ENCODE measurements at regions not wholly inside any gene's neighbourhood (a gene's known extent, or its start where the extent isn't known, plus 50 kb on each side); places are given as distances from the start of the nearest gene placed in this dataset.

DNA sequence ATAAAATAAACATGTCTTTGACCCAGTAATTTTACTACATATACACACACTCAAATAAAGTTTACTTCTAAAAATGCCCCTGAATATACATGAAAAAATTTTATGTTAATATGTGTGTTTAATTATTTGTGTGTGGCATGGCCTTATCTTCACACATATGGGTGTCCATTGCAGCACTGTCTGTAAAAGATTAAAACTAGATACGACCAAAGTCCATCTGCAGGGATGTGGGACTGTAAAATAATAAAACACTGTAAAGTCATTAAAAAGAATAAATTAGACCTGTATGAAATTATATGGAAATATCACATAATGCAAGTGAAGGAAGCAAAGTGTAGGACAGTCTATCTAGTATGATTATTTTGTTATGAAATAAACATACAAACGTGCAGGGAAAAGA is 337.3 kb downstream of the RND3 start:
- TF ChIP-seq, protein P1, sequence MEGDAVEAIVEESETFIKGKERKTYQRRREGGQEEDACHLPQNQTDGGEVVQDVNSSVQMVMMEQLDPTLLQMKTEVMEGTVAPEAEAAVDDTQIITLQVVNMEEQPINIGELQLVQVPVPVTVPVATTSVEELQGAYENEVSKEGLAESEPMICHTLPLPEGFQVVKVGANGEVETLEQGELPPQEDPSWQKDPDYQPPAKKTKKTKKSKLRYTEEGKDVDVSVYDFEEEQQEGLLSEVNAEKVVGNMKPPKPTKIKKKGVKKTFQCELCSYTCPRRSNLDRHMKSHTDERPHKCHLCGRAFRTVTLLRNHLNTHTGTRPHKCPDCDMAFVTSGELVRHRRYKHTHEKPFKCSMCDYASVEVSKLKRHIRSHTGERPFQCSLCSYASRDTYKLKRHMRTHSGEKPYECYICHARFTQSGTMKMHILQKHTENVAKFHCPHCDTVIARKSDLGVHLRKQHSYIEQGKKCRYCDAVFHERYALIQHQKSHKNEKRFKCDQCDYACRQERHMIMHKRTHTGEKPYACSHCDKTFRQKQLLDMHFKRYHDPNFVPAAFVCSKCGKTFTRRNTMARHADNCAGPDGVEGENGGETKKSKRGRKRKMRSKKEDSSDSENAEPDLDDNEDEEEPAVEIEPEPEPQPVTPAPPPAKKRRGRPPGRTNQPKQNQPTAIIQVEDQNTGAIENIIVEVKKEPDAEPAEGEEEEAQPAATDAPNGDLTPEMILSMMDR (IDR thresholded peaks at IDR 0.05 in 2 of 3, conservative IDR thresholded peaks at IDR 0.05 in 1 of 3; ENCODE audit: borderline replicate concordance in 1 of 3, insufficient read depth in 1 of 3, low read depth in 2 of 3, low read length in 2 of 3) = no peak
- TF ChIP-seq ZNF274 (IDR thresholded peaks at IDR 0.05; ENCODE audit: low read depth, low read length) = no peak
- TF ChIP-seq EZH2 (IDR thresholded peaks at IDR 0.05) = no peak
- TF ChIP-seq, protein P2, sequence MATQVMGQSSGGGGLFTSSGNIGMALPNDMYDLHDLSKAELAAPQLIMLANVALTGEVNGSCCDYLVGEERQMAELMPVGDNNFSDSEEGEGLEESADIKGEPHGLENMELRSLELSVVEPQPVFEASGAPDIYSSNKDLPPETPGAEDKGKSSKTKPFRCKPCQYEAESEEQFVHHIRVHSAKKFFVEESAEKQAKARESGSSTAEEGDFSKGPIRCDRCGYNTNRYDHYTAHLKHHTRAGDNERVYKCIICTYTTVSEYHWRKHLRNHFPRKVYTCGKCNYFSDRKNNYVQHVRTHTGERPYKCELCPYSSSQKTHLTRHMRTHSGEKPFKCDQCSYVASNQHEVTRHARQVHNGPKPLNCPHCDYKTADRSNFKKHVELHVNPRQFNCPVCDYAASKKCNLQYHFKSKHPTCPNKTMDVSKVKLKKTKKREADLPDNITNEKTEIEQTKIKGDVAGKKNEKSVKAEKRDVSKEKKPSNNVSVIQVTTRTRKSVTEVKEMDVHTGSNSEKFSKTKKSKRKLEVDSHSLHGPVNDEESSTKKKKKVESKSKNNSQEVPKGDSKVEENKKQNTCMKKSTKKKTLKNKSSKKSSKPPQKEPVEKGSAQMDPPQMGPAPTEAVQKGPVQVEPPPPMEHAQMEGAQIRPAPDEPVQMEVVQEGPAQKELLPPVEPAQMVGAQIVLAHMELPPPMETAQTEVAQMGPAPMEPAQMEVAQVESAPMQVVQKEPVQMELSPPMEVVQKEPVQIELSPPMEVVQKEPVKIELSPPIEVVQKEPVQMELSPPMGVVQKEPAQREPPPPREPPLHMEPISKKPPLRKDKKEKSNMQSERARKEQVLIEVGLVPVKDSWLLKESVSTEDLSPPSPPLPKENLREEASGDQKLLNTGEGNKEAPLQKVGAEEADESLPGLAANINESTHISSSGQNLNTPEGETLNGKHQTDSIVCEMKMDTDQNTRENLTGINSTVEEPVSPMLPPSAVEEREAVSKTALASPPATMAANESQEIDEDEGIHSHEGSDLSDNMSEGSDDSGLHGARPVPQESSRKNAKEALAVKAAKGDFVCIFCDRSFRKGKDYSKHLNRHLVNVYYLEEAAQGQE (IDR thresholded peaks at IDR 0.05; ENCODE audit: low read depth) = no peak
- TF ChIP-seq, protein P3, sequence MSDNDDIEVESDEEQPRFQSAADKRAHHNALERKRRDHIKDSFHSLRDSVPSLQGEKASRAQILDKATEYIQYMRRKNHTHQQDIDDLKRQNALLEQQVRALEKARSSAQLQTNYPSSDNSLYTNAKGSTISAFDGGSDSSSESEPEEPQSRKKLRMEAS (IDR thresholded peaks at IDR 0.05) = no peak
